ENCODE measurements at regions not wholly inside any gene's neighbourhood (a gene's known extent, or its start where the extent isn't known, plus 50 kb on each side); places are given as distances from the start of the nearest gene placed in this dataset.

- Histone ChIP-seq H3K27me3 (ENCODE audit: control insufficient read depth, insufficient read depth, low read length) (no peaks in the 10 kb centered on the region), H3K4me1 (ENCODE audit: control insufficient read depth, insufficient read depth, low read length) (no peaks in the 10 kb centered on the region), H3K9me3 (ENCODE audit: control insufficient read depth, insufficient read depth, low read depth, low read length) (no peaks in the 10 kb centered on the region), H3K27ac (ENCODE audit: low read length) (no peak overlapping the region), H3K36me3 (ENCODE audit: control insufficient read depth, insufficient read depth, low read length) (no peaks in the 10 kb centered on the region), H3K4me3 (ENCODE audit: low read depth in 2 of 2, low read length in 2 of 2) (no peak overlapping the region)
- no TSS peak for BruUV-seq (replicated peaks)
- TF ChIP-seq POLR2AphosphoS5 (IDR thresholded peaks at IDR 0.05; ENCODE audit: low read depth, low read length) (no peak), CTCF (IDR thresholded peaks at IDR 0.05) (no peak), TCF7L2 (IDR thresholded peaks at IDR 0.05; ENCODE audit: low read depth, low read length) (no peak), REST (IDR thresholded peaks at IDR 0.05; ENCODE audit: insufficient read depth in 1 of 2, low read depth in 2 of 2, low read length in 1 of 2) (no peak), SIN3A (IDR thresholded peaks at IDR 0.05; ENCODE audit: borderline replicate concordance, insufficient read depth, low read depth, low read length) (no peak)
- DNase-seq (ENCODE audit: low read depth, low spot score) (no peak), ATAC-seq (no peak)
- POLR2A ChIA-PET, result no interaction called here
- in situ Hi-C loops (cut with HindIII; ENCODE audit: low pct_unique_long_range_greater_than_20kb, low sequenced_read_pairs) (no loop called here), intact Hi-C loops (cut with micrococcal nuclease; ENCODE audit: unreplicated experiment) (no loop called here)
- CTCF ChIA-PET, result no interaction called here
Measured at GRCh38 chr3:189467451-189467850, 163.7 kb upstream of the TP63 start.

- no TSS peak for BruUV-seq (replicated peaks)
- Histone ChIP-seq H3K36me3 (ENCODE audit: control insufficient read depth, insufficient read depth, low read length) (no peaks in the 10 kb centered on the region), H3K27me3 (ENCODE audit: control insufficient read depth, insufficient read depth, low read length) (no peaks in the 10 kb centered on the region), H3K9me3 (ENCODE audit: control insufficient read depth, insufficient read depth, low read depth, low read length) (no peaks in the 10 kb centered on the region), H3K4me3 (ENCODE audit: low read depth in 2 of 2, low read length in 2 of 2) (no peak overlapping the region), H3K27ac (ENCODE audit: low read length) (no peak overlapping the region), H3K4me1 (ENCODE audit: control insufficient read depth, insufficient read depth, low read length) (no peaks in the 10 kb centered on the region)
- CTCF ChIA-PET, result no interaction called here
- TF ChIP-seq REST (IDR thresholded peaks at IDR 0.05; ENCODE audit: insufficient read depth in 1 of 2, low read depth in 2 of 2, low read length in 1 of 2), result no peak
- TF ChIP-seq POLR2AphosphoS5 (IDR thresholded peaks at IDR 0.05; ENCODE audit: low read depth, low read length), result no peak
- no peak for TF ChIP-seq TCF7L2 (IDR thresholded peaks at IDR 0.05; ENCODE audit: low read depth, low read length)
- TF ChIP-seq CTCF (IDR thresholded peaks at IDR 0.05), result no peak
- intact Hi-C loops (cut with micrococcal nuclease; ENCODE audit: unreplicated experiment) (no loop called here), in situ Hi-C loops (cut with HindIII; ENCODE audit: low pct_unique_long_range_greater_than_20kb, low sequenced_read_pairs) (no loop called here)
- ATAC-seq (no peak), DNase-seq (ENCODE audit: low read depth, low spot score) (no peak)
- POLR2A ChIA-PET, result no interaction called here
Measured at GRCh38 chr3:189474944-189475343, 156.2 kb upstream of the TP63 start.
